MCF 10A (cell line): ENCODE measurements at regions not wholly inside any gene's neighbourhood (a gene's known extent, or its start where the extent isn't known, plus 50 kb on each side); places are given as distances from the start of the nearest gene placed in this dataset.

Source experiments
- BruUV-seq: library from RNA; stranded (reverse); fragments of 400-500 nt; replicated peaks from 2 replicates; lab custom pipeline; 2021; lab: Mats Ljungman, UMichigan
- CTCF ChIA-PET: fragments of 300-600 bp; sonication (Branson Sonifier 250); formaldehyde crosslinking; extraction: SDS; loops from one replicate; lab custom pipeline; 2021; ENCODE audit warnings: antibody characterized with exemption, inconsistent platforms; lab: Yijun Ruan, JAX
- POLR2A ChIA-PET: fragments of 300-600, 350-650 bp; sonication (Branson Sonifier 250); formaldehyde crosslinking; extraction: SDS; loops from one replicate; lab custom pipeline; 2020; ENCODE audit warnings: antibody characterized with exemption, inconsistent platforms; lab: Yijun Ruan, JAX
- DNase-seq: peaks from one replicate; pipeline ENCODE4 v3.0.0-alpha.2; 2018; ENCODE audit not compliant: unreplicated experiment
- H3K27ac Mint-ChIP-seq: one replicate; pipeline ENCODE4 v1.8.0; 2022; ENCODE audit warnings: mild to moderate bottlenecking, low read depth, mixed read lengths; ENCODE audit not compliant: unreplicated experiment
- H3K27me3 Mint-ChIP-seq: one replicate; pipeline ENCODE4 v1.8.0; 2022; ENCODE audit warnings: mixed read lengths; ENCODE audit not compliant: insufficient read depth, unreplicated experiment
- H3K36me3 Mint-ChIP-seq: one replicate; pipeline ENCODE4 v1.8.0; 2022; ENCODE audit warnings: mild to moderate bottlenecking, moderate library complexity, mixed read lengths; ENCODE audit not compliant: insufficient read depth, unreplicated experiment
- H3K4me1 Mint-ChIP-seq: one replicate; pipeline ENCODE4 v1.8.0; 2022; ENCODE audit warnings: mixed read lengths; ENCODE audit not compliant: insufficient read depth, unreplicated experiment
- H3K4me3 Mint-ChIP-seq: one replicate; pipeline ENCODE4 v1.8.0; 2022; ENCODE audit warnings: mild to moderate bottlenecking, moderate library complexity, mixed read lengths; ENCODE audit not compliant: unreplicated experiment
- H3K9me3 Mint-ChIP-seq: one replicate; pipeline ENCODE4 v1.8.0; 2022; ENCODE audit warnings: mixed read lengths; ENCODE audit not compliant: unreplicated experiment
- CTCF ChIP-seq: fragments of 200-600 bp; IDR thresholded peaks from one replicate; pipeline ENCODE4 v1.8.0; 2022; ENCODE audit warnings: antibody characterized with exemption, mild to moderate bottlenecking; ENCODE audit not compliant: unreplicated experiment
- intact Hi-C: fragments of 100-400 bp; cut with micrococcal nuclease; formaldehyde crosslinking; loops from 2 replicates; pipeline ENCODE4 v1.14.1; 2022

GRCh38 chr5:133794771-133795415, 173.5 kb downstream of the C5orf15 start:
- Mint-ChIP-seq H3K9me3 (no peaks in the 10 kb centered on the region), H3K27me3 (peaks cover 63% of the 10 kb centered on the region), H3K36me3 (no peaks in the 10 kb centered on the region), H3K4me1 (no peaks in the 10 kb centered on the region), H3K27ac (no peak overlapping the region), H3K4me3 (no peak overlapping the region)
- DNase-seq = no peak
- BruUV-seq = no TSS peak
- TF ChIP-seq CTCF = no peak
- intact Hi-C loops = no loop called here
- ChIA-PET CTCF (interaction anchor here (0.5 kb wide), 1 partner anchor 681 kb away, joined by 4 read pairs; no protein-coding TSS in a partner anchor), POLR2A (interaction anchor here (0.7 kb wide), 1 partner anchor 56 kb away, joined by 4 read pairs; no protein-coding TSS in a partner anchor)

DNA sequence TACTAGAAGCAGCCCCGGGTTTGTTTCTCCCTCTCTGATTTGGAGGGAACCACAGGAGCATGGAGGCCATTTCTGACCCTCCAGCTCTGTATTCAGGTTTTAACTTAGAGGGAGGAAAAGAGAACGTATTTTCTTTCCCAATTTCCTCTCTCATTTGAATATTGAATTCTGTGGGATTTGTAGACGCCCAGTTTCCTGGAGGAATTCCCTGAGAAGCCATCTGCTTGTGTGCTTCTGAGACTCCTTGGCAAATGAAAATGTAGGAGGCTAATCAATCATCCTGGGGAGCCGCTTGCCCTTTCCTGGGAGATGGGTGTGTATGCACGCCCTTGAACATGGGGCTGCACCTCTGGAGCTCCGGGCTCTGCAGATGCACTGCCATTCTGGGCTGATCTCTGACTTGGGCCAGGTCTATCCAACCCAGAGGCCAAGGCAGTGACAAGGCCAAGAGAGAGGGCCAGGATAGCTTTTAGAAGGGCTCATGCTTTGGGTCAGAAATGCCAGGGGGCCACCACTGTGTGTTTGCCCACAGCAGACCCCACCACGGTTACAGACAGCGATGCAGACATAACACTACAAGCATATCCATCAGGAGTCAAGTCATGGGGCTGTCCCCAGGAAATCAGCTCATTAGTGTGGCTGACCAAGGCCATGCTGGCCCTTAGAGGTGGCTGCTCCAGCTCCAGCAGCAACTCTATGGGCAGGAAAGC, 174.5 kb downstream of the C5orf15 start:
- Mint-ChIP-seq H3K27ac (no peak overlapping the region), H3K27me3 (peaks cover 60% of the 10 kb centered on the region), H3K4me3 (no peak overlapping the region), H3K9me3 (no peaks in the 10 kb centered on the region), H3K36me3 (no peaks in the 10 kb centered on the region), H3K4me1 (no peaks in the 10 kb centered on the region)
- POLR2A ChIA-PET = interaction anchor here (0.6 to 0.7 kb wide), 2 partner anchors 75 to 84 kb away, joined by 3 read pairs; no protein-coding TSS in a partner anchor
- intact Hi-C loops = no loop called here
- no peak for DNase-seq
- CTCF ChIA-PET = interaction anchor here (0.5 kb wide), 1 partner anchor 680 kb away, joined by 4 read pairs; no protein-coding TSS in a partner anchor
- no TSS peak for BruUV-seq
- TF ChIP-seq CTCF = no peak

DNA sequence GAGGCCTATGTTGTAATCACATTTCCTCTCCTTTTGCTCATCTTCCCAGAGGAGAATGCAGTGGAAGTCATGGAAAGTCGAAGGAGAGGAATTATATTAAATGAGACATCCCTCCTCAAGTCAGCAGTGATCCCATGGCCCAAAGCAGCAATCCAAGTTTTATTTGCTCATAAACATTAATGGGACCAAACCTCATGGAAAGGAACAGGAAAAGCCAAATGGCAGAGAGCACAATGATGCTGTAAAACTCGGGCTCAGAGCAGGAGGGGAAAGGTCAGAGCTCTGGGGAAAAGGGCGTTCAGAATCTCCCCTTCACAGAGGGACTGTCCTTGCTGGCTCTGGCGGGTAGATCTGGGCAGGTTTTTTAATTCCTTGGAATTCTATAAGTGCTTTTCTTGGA, 175.8 kb downstream of the C5orf15 start:
- intact Hi-C loops = no loop called here
- no peaks in the 10 kb centered on the region for H3K4me1 Mint-ChIP-seq
- H3K27me3 Mint-ChIP-seq = peaks cover 53% of the 10 kb centered on the region
- DNase-seq = no peak
- TF ChIP-seq CTCF = no peak
- no peaks in the 10 kb centered on the region for H3K36me3 Mint-ChIP-seq
- no peaks in the 10 kb centered on the region for H3K9me3 Mint-ChIP-seq
- ChIA-PET POLR2A (no interaction called here), CTCF (interaction anchor here (0.6 kb wide), 1 partner anchor 39 kb away, joined by 3 read pairs; no protein-coding TSS in a partner anchor)
- H3K4me3 Mint-ChIP-seq = no peak overlapping the region
- no TSS peak for BruUV-seq
- no peak overlapping the region for H3K27ac Mint-ChIP-seq

- BruUV-seq = no TSS peak
- CTCF ChIA-PET = interaction anchor here (0.6 kb wide), 1 partner anchor 40 kb away, joined by 3 read pairs; no protein-coding TSS in a partner anchor
- POLR2A ChIA-PET = interaction anchor here (0.6 kb wide), 1 partner anchor 517 kb away, joined by 3 read pairs; no protein-coding TSS in a partner anchor
- H3K36me3 Mint-ChIP-seq = no peaks in the 10 kb centered on the region
- H3K27me3 Mint-ChIP-seq = peaks cover 48% of the 10 kb centered on the region
- H3K27ac Mint-ChIP-seq = no peak overlapping the region
- no peak for TF ChIP-seq CTCF
- intact Hi-C loops = no loop called here
- H3K4me1 Mint-ChIP-seq = no peaks in the 10 kb centered on the region
- no peak overlapping the region for H3K4me3 Mint-ChIP-seq
- DNase-seq = no peak
- H3K9me3 Mint-ChIP-seq = no peaks in the 10 kb centered on the region
Measured at GRCh38 chr5:133792024-133792423, 176.4 kb downstream of the C5orf15 start.
